ENCODE measurements at regions not wholly inside any gene's neighbourhood (a gene's known extent, or its start where the extent isn't known, plus 50 kb on each side); places are given as distances from the start of the nearest gene placed in this dataset.

- Mint-ChIP-seq H3K4me1 (ENCODE audit: insufficient read depth, unreplicated experiment) (peaks cover 6% of the 10 kb centered on the region), H3K9me3 (ENCODE audit: unreplicated experiment) (no peaks in the 10 kb centered on the region), H3K36me3 (ENCODE audit: insufficient read depth, unreplicated experiment) (peaks cover 6% of the 10 kb centered on the region), H3K27ac (ENCODE audit: low read depth, unreplicated experiment) (no peak overlapping the region), H3K4me3 (ENCODE audit: unreplicated experiment) (no peak overlapping the region), H3K27me3 (ENCODE audit: insufficient read depth, unreplicated experiment) (no peaks in the 10 kb centered on the region)
- DNase-seq (ENCODE audit: unreplicated experiment): no peak
- intact Hi-C loops (cut with micrococcal nuclease): no loop called here
- ChIA-PET POLR2A (no interaction called here), CTCF (no interaction called here)
- no peak for TF ChIP-seq CTCF (IDR thresholded peaks at IDR 0.05; ENCODE audit: unreplicated experiment)
- BruUV-seq (replicated peaks): no TSS peak
Measured at GRCh38 chr7:113207931-113208330, 89.6 kb upstream of the SMIM30 start.

GRCh38 chr7:113207441-113207840 lies 89.1 kb upstream of the SMIM30 start:
- peaks cover 6% of the 10 kb centered on the region for H3K36me3 Mint-ChIP-seq (ENCODE audit: insufficient read depth, unreplicated experiment)
- intact Hi-C loops (cut with micrococcal nuclease): no loop called here
- POLR2A ChIA-PET: no interaction called here

GRCh38 chr7:113204415-113204814 lies 86.1 kb upstream of the SMIM30 start:
- TF ChIP-seq CTCF (IDR thresholded peaks at IDR 0.05; ENCODE audit: unreplicated experiment): no peak
- DNase-seq (ENCODE audit: unreplicated experiment): no peak
- peaks cover under 1% of the 10 kb centered on the region for H3K4me1 Mint-ChIP-seq (ENCODE audit: insufficient read depth, unreplicated experiment)
- H3K9me3 Mint-ChIP-seq (ENCODE audit: unreplicated experiment): no peaks in the 10 kb centered on the region
- intact Hi-C loops (cut with micrococcal nuclease): no loop called here
- H3K27me3 Mint-ChIP-seq (ENCODE audit: insufficient read depth, unreplicated experiment): no peaks in the 10 kb centered on the region
- H3K27ac Mint-ChIP-seq (ENCODE audit: low read depth, unreplicated experiment): no peak overlapping the region
- CTCF ChIA-PET: interaction anchor here (0.9 kb wide), 1 partner anchor 13 kb away, joined by 4 read pairs; no protein-coding TSS in a partner anchor
- H3K4me3 Mint-ChIP-seq (ENCODE audit: unreplicated experiment): no peak overlapping the region
- H3K36me3 Mint-ChIP-seq (ENCODE audit: insufficient read depth, unreplicated experiment): peaks cover 6% of the 10 kb centered on the region
- BruUV-seq (replicated peaks): no TSS peak
- POLR2A ChIA-PET: no interaction called here

More at GRCh38 chr7:113207441-113207840, 89.1 kb upstream of the SMIM30 start:
- DNase-seq (ENCODE audit: unreplicated experiment): no peak
- no peak for TF ChIP-seq CTCF (IDR thresholded peaks at IDR 0.05; ENCODE audit: unreplicated experiment)
- H3K4me3 Mint-ChIP-seq (ENCODE audit: unreplicated experiment): no peak overlapping the region
- no TSS peak for BruUV-seq (replicated peaks)
- H3K27ac Mint-ChIP-seq (ENCODE audit: low read depth, unreplicated experiment): no peak overlapping the region
- CTCF ChIA-PET: no interaction called here
- H3K27me3 Mint-ChIP-seq (ENCODE audit: insufficient read depth, unreplicated experiment): no peaks in the 10 kb centered on the region
- H3K4me1 Mint-ChIP-seq (ENCODE audit: insufficient read depth, unreplicated experiment): peaks cover 6% of the 10 kb centered on the region
- no peaks in the 10 kb centered on the region for H3K9me3 Mint-ChIP-seq (ENCODE audit: unreplicated experiment)

- ChIA-PET POLR2A (no interaction called here), CTCF (interaction anchor here (0.7 kb wide), 2 partner anchors 357 to 1584 kb away, joined by 3 read pairs; no protein-coding TSS in a partner anchor)
- DNase-seq (ENCODE audit: unreplicated experiment): no peak
- no TSS peak for BruUV-seq (replicated peaks)
- peaks cover 9% of the 10 kb centered on the region for H3K4me1 Mint-ChIP-seq (ENCODE audit: insufficient read depth, unreplicated experiment)
- no peaks in the 10 kb centered on the region for H3K27me3 Mint-ChIP-seq (ENCODE audit: insufficient read depth, unreplicated experiment)
- H3K27ac Mint-ChIP-seq (ENCODE audit: low read depth, unreplicated experiment): no peak overlapping the region
- no peak overlapping the region for H3K4me3 Mint-ChIP-seq (ENCODE audit: unreplicated experiment)
- intact Hi-C loops (cut with micrococcal nuclease): no loop called here
- TF ChIP-seq CTCF (IDR thresholded peaks at IDR 0.05; ENCODE audit: unreplicated experiment): no peak
- H3K36me3 Mint-ChIP-seq (ENCODE audit: insufficient read depth, unreplicated experiment): peaks cover 6% of the 10 kb centered on the region
- H3K9me3 Mint-ChIP-seq (ENCODE audit: unreplicated experiment): no peaks in the 10 kb centered on the region
Measured at GRCh38 chr7:113202284-113202683, 83.9 kb upstream of the SMIM30 start.
